ENCODE measurements at regions not wholly inside any gene's neighbourhood (a gene's known extent, or its start where the extent isn't known, plus 50 kb on each side); places are given as distances from the start of the nearest gene placed in this dataset.

GRCh38 chr5:155189981-155190380 lies 176.4 kb downstream of the KIF4B start:
- TF ChIP-seq CTCF (IDR thresholded peaks at IDR 0.05; ENCODE audit: insufficient read depth, low read depth, low read length) (no peak), EZH2 (IDR thresholded peaks at IDR 0.05; ENCODE audit: insufficient read depth, low read length) (no peak)

All from astrocyte (in vitro differentiated cells and primary cell).